HG02798 (cell line): ENCODE measurements at regions not wholly inside any gene's neighbourhood (a gene's known extent, or its start where the extent isn't known, plus 50 kb on each side); places are given as distances from the start of the nearest gene placed in this dataset.
"Not testable (repeated sequence)": the region's sequence is repeated elsewhere in the genome, so short reads cannot be mapped to it uniquely, and the experiment has no call there.

Experiments
- ATAC-seq: cut with Tn5 transposase; IDR thresholded peaks from one replicate; pipeline ENCODE4 v1.9.1; 2021; ENCODE audit warnings: mild to moderate bottlenecking; ENCODE audit not compliant: unreplicated experiment, poor library complexity

DNA sequence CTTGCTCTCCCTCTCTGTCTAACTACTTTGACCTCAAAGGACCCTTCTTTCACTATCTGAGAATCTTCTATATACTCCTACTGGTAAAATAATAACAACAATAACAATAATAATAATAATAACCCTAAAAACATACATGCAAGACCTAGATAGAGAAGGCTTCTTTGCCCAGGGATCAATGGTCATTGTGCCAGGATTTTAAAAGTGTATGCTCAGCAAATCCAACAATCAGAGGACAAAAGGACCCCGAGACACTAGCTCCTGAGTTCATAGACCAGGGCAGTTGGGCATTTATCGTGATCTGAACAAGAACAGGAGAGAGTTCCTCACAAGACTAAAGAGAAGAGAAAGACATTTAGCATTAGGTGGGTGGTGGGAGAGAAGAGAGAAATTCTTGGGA lies 358.5 kb downstream of the DAD1 start:
- ATAC-seq: no peak

DNA sequence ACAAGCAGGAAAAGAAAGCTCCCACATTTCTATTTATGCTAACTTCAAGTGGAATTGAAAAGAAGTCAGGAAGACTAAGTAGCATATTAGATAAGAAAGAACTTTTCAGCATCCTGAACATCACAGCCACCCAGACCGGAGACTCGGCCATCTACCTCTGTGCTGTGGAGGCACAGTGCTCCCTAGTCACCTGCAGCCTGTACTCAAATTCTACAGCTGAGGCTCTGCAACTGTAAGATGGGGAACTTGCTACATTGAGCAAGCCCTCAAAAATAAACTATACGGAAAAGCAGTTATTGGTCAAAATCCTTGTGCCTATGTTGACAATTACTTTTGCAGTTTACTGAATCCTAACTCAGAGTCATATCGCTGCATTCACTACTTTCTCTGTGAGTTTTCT lies 361.9 kb downstream of the DAD1 start:
- ATAC-seq: no peak

GRCh38 chr14:22226381-22226780 lies 362.6 kb downstream of the DAD1 start:
- ATAC-seq: no peak

- no peak for ATAC-seq
Measured at GRCh38 chr14:22225516-22226140, 363.4 kb downstream of the DAD1 start.

GRCh38 chr14:22221508-22221907 lies 367.5 kb downstream of the DAD1 start:
- ATAC-seq: no peak

GRCh38 chr14:22220427-22220826 lies 368.6 kb downstream of the DAD1 start:
- ATAC-seq: no peak

- ATAC-seq: no peak
Measured at GRCh38 chr14:22218728-22219127, 370.3 kb downstream of the DAD1 start.

DNA sequence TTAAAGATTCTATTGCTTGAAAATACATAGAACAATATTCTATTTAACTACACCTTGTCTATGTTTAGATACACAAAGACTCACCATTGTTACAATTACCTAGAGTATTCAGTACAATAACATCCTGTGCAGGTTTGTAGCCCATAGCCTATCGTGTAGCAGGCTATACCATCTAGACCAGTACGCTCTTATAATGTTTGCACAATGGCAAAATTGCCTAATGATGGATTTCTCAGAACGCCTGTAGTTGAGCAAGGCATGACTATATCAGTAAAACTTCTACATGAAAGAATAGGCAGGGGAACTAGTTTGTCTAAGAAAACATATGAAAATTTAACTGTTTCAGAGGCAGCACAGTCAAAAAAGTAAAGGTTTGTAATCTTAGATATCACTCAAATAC lies 375.9 kb downstream of the DAD1 start:
- no peak for ATAC-seq

GRCh38 chr14:22210906-22211305 lies 378.1 kb downstream of the DAD1 start:
- no peak for ATAC-seq

DNA sequence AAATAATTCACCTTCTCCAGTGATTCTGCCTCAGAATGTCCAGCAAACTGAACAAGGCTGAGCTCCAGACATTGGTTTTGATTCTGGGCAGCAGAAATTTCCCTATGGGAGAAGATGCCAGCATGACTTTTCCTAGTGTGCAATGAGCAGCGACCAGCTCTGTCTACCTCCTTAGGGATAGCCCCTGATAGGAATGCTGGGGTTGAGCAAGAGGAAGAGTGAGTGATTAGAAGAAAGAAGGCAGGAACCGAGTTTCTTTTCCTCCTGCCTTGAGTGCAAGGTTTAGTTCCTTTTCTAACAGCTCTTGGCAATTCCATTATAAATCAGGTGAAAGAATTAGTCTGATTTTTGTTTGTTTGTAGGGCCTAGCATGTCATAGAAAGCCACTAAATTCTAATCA lies 379.0 kb downstream of the DAD1 start:
- ATAC-seq: no peak

DNA sequence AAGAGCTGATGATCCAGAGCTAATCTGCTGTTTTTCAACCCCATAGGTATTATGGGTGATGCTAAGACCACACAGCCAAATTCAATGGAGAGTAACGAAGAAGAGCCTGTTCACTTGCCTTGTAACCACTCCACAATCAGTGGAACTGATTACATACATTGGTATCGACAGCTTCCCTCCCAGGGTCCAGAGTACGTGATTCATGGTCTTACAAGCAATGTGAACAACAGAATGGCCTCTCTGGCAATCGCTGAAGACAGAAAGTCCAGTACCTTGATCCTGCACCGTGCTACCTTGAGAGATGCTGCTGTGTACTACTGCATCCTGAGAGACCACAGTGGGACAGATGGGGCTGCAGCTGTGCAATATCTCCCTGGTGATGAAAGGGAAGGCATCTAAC lies 386.0 kb downstream of the DAD1 start:
- no peak for ATAC-seq

DNA sequence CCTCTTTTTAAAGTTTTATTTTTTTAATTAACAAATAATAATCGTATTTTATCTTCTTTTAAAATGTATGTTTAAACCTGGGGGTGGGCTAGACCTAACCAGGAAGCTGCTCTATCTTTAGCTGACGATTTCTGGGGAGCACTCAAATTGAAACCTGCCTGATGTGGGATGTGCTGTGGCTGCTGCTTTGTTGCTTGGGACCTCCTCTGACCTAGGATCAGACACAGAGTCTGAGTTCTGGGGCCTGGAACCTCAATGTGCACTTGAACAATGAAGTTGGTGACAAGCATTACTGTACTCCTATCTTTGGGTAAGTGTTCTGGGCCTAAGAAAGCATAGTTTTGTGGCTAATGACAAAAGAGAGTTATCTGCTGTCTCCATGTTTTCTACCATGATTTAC lies 386.7 kb downstream of the DAD1 start:
- ATAC-seq: no peak

DNA sequence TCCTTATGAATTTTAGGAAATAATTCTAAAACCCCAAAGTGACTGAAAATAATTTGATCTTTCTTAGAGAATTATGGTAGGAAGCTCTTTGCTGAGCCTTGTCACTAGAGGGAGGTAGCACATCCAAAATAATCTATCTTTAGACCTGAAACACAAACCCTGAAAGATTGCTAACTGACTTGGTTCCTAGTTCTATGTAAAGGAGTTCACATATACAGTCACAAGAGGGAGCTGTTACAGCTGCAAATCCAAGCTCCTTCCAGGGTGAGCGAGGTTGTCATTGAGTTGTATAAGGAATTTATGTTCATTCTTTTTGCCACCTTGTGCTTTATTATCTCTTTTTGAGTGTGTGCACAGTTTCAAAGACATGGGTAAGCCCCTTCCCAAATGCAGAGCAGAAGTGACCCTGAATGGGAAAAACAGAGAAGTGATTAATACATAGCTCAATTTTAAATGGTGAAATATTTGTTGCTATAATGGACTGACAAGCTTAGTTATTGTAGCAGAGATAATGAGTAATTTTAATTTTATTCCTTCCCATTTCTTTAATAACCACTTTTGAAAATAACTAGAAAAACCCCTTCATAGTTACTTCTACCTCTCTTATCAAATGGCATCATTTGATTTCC lies 387.9 kb downstream of the DAD1 start:
- peak; percentile 66 for ATAC-seq

GRCh38 chr14:22200131-22200530 lies 388.9 kb downstream of the DAD1 start:
- ATAC-seq: not testable (repeated sequence)

- no peak for ATAC-seq
Measured at GRCh38 chr14:22194664-22195063, 394.4 kb downstream of the DAD1 start.

DNA sequence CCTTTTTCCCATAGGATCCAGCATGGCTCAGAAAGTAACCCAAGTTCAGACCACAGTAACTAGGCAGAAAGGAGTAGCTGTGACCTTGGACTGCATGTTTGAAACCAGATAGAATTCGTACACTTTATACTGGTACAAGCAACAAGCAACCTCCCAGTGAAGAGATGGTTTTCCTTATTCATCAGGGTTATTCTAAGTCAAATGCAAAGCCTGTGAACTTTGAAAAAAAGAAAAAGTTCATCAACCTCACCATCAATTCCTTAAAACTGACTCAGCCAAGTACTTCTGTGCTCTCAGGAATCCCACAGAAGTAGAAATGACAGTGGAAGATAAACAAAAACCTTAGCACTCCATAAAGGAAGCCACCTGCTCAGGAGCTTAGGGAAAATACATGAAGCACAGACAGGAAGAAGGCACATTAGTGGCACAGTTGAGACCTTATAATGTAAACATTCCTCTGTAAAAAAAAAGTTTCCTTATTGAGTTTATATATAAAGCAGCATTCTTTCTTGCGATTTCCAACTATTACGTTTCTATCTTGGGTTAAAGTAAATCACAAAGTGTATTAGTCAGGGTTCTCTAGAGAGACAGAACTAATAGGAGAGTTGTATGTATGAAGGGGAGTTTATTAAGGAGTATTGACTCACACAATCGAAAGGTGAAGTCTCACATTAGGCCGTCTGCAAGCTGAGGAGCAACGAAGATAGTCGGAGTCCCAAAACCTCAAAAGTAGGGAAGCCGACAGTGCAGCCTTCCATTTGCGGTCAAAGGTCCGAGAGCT lies 398.4 kb downstream of the DAD1 start:
- no peak for ATAC-seq

GRCh38 chr14:22189881-22190280 lies 399.1 kb downstream of the DAD1 start:
- ATAC-seq: no peak

GRCh38 chr14:22188318-22188717 lies 400.7 kb downstream of the DAD1 start:
- no peak for ATAC-seq

GRCh38 chr14:22185789-22186188 lies 403.2 kb downstream of the DAD1 start:
- no peak for ATAC-seq

DNA sequence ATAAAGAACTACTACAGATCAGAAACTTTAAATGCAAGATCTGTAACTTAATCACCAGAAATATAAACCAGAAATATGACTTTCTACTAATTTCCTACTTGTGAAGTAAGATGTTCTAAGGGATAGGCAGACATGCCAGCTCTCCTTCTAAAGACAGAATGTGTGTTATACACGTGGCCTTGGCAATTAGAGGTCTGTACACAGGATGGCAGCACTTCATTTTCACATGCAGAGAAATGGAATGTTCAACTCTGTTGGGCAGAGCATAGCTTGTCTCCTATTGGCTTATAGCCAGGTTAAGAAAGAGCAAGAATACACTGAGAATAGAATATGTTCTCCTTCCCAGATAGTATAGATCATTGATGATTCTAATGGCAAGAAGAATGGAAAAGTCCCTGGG lies 403.8 kb downstream of the DAD1 start:
- no peak for ATAC-seq

GRCh38 chr14:22184830-22185168 lies 404.2 kb downstream of the DAD1 start:
- no peak for ATAC-seq
